Pons (tissue), 1 donor: ENCODE measurements at regions not wholly inside any gene's neighbourhood (a gene's known extent, or its start where the extent isn't known, plus 50 kb on each side); places are given as distances from the start of the nearest gene placed in this dataset.

Experiments used
- DNase-seq: peaks from one replicate; pipeline ENCODE4 v3.0.0-alpha.2; 2016; ENCODE audit warnings: low spot score

GRCh38 chr22:27293721-27294445 is 507.7 kb downstream of the MN1 start:
- no peak for DNase-seq

DNA sequence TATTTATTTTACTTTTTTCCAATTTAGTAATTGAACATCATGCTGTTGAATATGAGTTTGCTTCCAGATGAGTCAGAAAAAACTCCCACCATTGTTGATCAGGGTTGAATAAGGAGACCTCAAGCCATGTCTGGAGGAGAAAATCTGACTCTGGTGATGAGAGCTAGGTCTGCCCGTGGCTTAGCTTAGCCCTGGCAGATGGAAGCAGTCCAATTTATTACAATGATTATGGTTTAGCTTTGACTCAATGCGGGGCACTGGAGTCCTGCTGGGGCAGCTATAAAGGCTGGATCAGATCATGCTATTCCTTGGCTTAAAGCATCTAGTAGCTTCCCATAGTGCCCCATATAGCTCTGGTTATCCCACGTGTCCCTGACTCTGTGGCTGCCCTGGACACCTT is 506.5 kb downstream of the MN1 start:
- DNase-seq, result no peak

GRCh38 chr22:27295605-27296004 is 506.0 kb downstream of the MN1 start:
- DNase-seq, result no peak

- no peak for DNase-seq
Observed at GRCh38 chr22:27296091-27296675, 505.4 kb downstream of the MN1 start.

DNA sequence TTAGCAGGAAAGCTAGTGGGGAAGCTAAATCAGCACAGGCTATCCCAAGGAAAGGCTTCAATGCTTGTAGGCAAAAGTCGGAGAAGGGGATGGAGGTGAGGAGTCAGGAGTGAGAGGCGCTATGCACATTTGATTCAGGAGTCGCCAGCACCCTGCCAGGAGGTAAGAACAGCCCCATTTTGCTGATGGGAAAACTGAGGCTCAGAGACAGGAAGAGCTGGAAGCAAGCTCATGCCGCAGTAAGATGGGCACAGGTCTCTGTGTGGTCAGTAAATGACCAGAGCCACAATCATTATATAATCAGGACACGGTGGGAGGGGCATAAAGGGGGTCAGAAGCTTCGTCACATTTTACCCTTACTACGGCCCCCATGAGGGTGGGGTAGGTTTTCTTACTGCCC is 504.4 kb downstream of the MN1 start:
- no peak for DNase-seq

DNA sequence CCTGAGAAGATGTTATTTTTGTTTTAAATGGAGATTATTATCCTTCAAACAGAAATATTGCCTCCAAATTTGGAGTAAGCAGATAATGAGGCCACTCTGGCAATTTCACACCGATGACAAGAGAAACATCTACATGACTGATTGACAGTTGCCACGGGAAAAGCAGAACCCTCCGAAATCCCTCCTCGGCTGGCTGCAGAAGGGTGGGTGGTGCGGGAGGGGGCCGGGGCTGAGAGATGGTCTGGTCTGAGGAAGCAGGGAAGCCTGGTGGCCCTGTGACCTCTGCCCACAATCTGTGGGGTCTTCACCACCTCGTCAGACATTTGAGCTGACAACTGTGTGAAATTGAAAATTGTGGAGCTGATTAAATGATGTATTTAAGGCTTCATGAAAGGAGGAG is 503.2 kb downstream of the MN1 start:
- no peak for DNase-seq

- no peak for DNase-seq
Observed at GRCh38 chr22:27298742-27299141, 502.8 kb downstream of the MN1 start.

DNA sequence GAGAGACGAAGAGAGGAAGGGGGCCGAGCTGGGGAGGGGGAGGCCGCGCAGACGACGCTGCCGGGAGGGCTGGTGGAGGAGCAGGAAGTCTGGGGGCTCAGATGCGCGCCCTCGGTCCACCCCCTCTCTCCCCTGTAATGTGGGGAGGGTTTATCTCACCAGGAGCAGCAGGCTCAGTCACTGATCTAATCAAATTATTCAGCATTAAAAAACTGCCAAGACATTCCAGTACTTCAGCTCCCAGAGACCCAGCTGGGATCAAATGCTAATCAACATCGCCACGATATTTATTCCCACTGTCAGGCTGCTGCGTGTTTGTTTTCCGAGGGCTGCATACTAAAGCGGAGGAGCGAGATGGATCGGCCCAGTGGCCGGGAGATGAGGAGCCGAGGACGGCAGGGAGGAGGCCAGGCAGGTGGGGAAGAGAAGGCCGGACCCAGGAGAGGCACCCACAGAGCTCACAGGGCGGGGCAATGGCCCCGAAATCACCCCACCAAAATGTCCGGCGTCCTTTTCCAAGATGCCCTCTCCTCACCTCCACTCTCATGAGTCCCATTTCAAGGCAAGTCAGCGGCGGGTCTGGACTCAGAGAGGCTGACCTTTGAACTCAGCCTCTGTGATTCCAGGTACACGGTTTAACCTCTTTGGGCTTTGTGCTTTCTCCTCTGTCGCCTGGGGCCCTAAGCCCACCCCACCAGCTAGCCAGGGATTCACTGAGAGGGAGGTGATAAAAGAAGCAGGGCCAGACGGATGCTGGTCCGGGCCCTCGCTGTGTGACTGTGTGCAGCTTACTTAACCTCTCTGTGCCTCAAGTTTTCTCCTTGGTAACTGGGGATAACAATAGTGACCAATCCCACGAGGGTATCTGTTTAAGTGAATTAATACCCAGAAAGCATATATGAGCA is 502.1 kb downstream of the MN1 start:
- DNase-seq, result no peak

DNA sequence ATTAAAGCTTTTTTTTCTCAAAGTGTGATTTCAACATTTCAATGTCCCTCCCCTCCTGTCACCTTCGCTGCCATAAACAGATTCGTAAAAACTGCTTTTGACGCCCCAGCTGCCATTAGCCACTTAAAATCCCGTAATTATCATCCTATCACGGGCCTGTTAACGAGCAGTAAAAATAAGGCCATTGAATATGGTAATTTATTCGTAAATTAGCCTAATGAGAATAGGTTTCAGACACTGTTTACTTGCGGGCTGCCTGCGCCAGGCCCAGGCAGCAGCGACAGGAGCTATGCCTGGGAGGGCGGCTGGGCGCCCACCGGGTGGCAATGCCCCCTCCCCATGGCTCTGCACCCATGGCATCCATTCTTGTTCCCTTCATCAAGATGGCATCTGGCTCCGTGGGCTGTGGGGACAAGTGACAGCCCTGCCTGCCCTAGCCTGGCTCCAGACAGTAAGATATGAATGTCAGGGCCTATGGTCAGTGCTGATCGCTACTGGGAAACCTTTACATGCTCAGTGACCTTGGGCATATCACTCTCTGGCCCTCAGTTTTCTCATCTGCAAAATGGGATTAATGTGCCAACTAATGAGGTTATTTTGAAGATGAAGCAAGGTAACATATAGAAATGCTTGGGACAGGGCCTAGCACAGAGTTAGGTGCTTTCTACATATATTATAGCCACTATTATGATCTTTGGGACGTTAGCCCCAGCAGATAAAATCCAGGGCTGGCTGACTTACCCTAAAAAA is 500.8 kb downstream of the MN1 start:
- no peak for DNase-seq

- DNase-seq, result no peak
Observed at GRCh38 chr22:27302501-27302900, 499.1 kb downstream of the MN1 start.

- DNase-seq, result no peak
Observed at GRCh38 chr22:27303718-27304117, 497.8 kb downstream of the MN1 start.

DNA sequence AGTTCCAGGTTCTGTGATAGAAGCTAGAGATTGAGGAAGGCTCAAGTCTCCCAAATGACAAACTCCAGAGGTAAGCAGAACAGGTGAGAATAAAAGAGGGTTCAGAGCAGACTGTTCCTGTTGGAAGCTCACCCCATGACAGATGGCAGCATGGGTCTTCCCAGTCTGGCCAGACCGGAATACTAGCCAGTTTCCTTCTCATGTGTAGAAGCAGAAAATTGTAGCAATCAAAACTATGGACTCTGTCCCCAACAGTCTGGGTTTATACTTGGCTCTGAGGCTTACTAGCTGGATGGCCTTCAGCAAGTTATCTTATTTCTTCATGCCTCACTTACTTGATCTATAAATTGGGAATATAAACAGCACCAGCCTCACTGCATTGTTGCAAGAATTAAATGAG is 494.8 kb downstream of the MN1 start:
- DNase-seq, result no peak

DNA sequence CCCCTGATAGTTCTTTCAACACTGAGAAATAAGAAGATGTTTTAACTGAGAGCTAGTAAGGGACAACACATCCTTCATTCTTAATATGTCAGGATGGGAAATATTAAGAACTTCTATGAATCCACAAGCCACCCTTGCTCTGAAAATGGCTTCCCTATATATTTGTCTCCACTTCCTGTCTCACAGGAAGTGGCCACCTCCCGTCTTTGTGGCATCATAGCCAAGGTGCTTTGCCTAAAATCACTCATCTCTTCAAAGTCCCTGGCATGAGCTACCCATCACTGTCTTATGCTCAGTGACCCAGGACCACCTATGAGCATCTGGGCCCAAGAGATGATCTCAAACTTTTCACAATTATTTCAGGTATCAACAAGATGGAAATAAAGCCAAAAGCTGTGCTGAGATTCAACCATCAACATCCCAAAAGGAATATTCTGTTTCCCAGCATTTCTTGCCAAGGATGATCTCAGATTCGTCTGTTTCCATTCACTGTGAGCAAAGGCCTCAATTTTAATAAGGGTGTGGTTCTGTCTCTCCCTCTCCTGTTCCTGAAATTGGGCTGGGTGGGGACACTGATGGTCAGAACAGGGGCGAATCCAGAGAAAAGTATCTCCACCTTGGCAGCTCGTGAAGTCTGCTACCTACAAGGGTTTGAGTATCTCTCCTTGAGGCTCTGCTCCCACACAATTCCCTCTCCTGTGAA is 493.9 kb downstream of the MN1 start:
- no peak for DNase-seq

- no peak for DNase-seq
Observed at GRCh38 chr22:27308513-27308912, 493.0 kb downstream of the MN1 start.

GRCh38 chr22:27309697-27310096 is 491.9 kb downstream of the MN1 start:
- no peak for DNase-seq

- no peak for DNase-seq
Observed at GRCh38 chr22:27310966-27311697, 490.4 kb downstream of the MN1 start.

- DNase-seq, result no peak
Observed at GRCh38 chr22:27311698-27312550, 489.6 kb downstream of the MN1 start.

DNA sequence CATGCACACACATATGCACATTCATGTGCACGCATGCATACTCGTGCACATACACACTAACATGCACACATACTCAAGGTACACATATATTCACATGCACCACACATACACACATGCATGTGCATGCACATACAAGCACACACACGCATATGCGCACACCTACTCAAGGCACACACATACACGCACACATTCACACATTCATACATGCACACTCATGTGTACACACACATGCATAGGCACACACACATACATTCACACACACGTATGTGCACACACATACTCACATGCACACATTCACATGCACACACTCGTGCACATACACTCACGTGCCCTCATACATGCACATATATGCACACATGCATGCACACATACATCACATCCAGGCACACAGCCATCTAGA is 489.0 kb downstream of the MN1 start:
- no peak for DNase-seq

DNA sequence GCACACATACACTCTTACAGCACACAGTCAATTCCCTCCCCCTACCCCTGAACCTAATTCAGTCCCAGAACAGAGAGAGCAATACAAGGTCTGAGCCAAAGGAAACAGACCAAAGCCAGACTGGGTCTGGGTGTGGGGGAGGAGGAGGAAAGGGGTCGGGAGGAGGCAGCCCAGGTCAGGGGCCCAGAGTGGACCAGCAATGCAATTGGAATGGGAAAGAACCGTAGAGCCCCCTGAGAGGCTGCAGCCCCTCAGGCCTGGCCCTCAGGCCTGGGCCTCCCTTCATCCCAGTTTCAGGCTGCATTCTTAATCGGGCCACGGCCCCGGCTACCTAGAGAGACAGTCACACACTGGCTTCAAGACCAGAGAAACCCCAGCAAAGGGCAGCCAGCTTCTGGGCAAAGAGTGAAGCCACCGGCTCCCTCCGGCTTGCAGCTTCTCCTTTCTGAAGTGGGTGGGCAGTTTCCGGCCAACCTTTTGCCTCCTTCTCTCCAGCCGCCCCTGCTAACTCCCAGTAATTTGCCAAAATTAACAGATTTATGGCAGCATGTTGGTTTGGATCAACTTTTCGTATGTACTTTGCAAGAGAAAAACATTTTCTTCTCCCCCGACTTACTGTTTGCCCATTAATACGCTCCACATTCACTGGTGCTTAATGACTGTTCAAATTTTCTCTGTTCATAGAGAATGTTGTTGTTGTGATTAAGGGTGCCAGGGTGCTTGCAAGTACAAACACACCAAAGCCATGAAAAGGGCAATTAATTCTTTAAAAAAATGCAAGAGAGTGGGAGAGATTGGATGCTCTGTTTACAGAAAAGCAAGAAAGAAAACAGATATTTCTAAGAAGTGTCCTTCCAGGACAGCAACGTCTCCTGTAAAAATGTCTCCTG is 488.3 kb downstream of the MN1 start:
- DNase-seq, result no peak
